Natural killer cell (primary cell): ENCODE measurements at regions not wholly inside any gene's neighbourhood (a gene's known extent, or its start where the extent isn't known, plus 50 kb on each side); places are given as distances from the start of the nearest gene placed in this dataset.

Source experiments
- ATAC-seq, 3 donors: fragments of 150-1000 bp in 2 of 3; fragments of 200-7000 bp in 1 of 3; cut with Tn5 transposase; 1 replicate in 1 of 3; 2 replicates in 2 of 3; pipeline ENCODE4 v1.10.0; 2021; ENCODE audit warnings: mild to moderate bottlenecking in 2 of 3, moderate library complexity in 2 of 3
- DNase-seq, 2 donors: peaks; one replicate each; pipeline versions ENCODE4 v3.0.0 to v3.0.0-alpha.2; 2013 to 2021; ENCODE audit warnings: mixed read lengths in 1 of 2
- H3K27ac ChIP-seq: one replicate; pipeline ENCODE4 v1.5.1; 2013; ENCODE audit warnings: mild to moderate bottlenecking, low read length
- H3K27me3 ChIP-seq: one replicate; pipeline ENCODE4 v1.6.1; 2013; ENCODE audit warnings: low read length; ENCODE audit not compliant: control insufficient read depth, insufficient read depth
- H3K36me3 ChIP-seq: one replicate; pipeline ENCODE4 v1.6.1; 2013; ENCODE audit warnings: low read length; ENCODE audit not compliant: control insufficient read depth, insufficient read depth
- H3K4me1 ChIP-seq: one replicate; pipeline ENCODE4 v1.6.1; 2013; ENCODE audit warnings: low read length; ENCODE audit not compliant: control insufficient read depth, insufficient read depth
- H3K4me3 ChIP-seq: one replicate; pipeline ENCODE4 v1.5.1; 2013; ENCODE audit warnings: low read length
- H3K9me3 ChIP-seq: one replicate; pipeline ENCODE4 v1.6.1; 2013; ENCODE audit warnings: low read length; ENCODE audit not compliant: control insufficient read depth, insufficient read depth
- H3K27ac Mint-ChIP-seq, 2 donors: one replicate each; pipeline ENCODE4 v1.8.0; 2022; ENCODE audit warnings: mild to moderate bottlenecking in 2 of 2, mixed read lengths in 2 of 2, moderate library complexity in 1 of 2
- H3K27me3 Mint-ChIP-seq, 2 donors: one replicate each; pipeline ENCODE4 v1.8.0; 2022; ENCODE audit warnings: low read depth in 2 of 2, mixed read lengths in 2 of 2
- H3K36me3 Mint-ChIP-seq: one replicate; pipeline ENCODE4 v1.8.0; 2022; ENCODE audit warnings: mixed read lengths
- H3K4me1 Mint-ChIP-seq, 2 donors: one replicate each; pipeline ENCODE4 v1.8.0; 2022; ENCODE audit warnings: mixed read lengths in 2 of 2
- H3K4me3 Mint-ChIP-seq: one replicate; pipeline ENCODE4 v1.8.0; 2022; ENCODE audit warnings: mild to moderate bottlenecking, moderate library complexity, mixed read lengths
- H3K9me3 Mint-ChIP-seq, 2 donors: one replicate each; pipeline ENCODE4 v1.8.0; 2022; ENCODE audit warnings: mixed read lengths in 2 of 2
- WGBS: methylation state at CpG from one replicate; pipeline ENCODE4 v1.1.7; 2013; ENCODE audit warnings: missing lambda C conversion rate; ENCODE audit not compliant: insufficient coverage; 5-methylcytosine and 5-hydroxymethylcytosine counted together
- intact Hi-C: fragments of 100-400 bp; cut with micrococcal nuclease; formaldehyde crosslinking; loops from one replicate; pipeline ENCODE4 v1.14.2; 2022
- TF ChIP-seq, protein P1 (sequence below): fragments of 200-600 bp; IDR thresholded peaks from one replicate; pipeline ENCODE4 v1.8.0; 2022; ENCODE audit warnings: antibody characterized with exemption

DNA sequence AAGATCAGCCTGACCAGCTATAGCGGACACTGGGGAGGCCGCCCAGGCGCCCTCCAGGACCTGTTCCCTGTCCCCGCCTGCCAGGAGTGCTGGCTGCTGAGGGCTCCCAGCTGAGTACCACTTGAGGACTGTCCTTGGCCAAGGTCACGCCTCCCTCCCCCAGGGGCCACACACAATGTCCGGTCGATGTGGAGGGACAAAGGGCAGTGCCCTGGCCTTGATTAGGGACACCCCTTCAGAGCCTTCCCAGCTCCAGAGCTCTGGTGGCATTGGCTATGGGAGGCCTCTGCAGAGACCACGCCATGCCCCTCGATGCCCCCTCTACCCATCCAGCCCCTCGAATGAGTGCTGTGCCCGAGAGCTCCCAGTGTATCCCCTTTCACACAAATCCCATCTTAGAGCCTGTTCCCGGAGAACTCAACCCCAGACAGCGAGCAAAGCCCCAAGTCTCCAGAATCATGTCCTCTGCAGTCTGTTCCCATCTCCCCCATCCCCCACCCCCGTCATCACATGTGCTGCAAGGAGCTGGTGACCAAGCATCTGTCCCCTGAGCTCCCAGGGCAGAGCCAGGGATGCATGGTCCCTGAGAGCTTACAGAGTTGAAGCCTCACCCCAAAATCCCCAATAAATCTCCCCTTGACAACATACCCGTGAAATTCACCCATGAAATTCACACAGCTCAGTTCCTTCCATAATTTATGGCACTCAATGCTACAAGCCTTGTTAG, 158.9 kb downstream of the NUP210 start:
- ATAC-seq: no peak
- DNase-seq: no peak
- H3K9me3 Mint-ChIP-seq: no peaks in the 10 kb centered on the region
- no peaks in the 10 kb centered on the region for H3K36me3 ChIP-seq
- peaks cover 6 to 8% of the 10 kb centered on the region in 2 donors for H3K4me1 Mint-ChIP-seq
- WGBS: 87% methylated on average over 15 of the region's 15 CpGs
- no peak overlapping the region for H3K27ac Mint-ChIP-seq
- H3K27me3 ChIP-seq: no peaks in the 10 kb centered on the region
- intact Hi-C loops: no loop called here
- peaks cover 10% of the 10 kb centered on the region for H3K4me1 ChIP-seq
- no peaks in the 10 kb centered on the region for H3K36me3 Mint-ChIP-seq
- H3K27ac ChIP-seq: no peak overlapping the region
- no peak overlapping the region for H3K4me3 ChIP-seq
- peaks cover 12 to 14% of the 10 kb centered on the region in 2 donors for H3K27me3 Mint-ChIP-seq
- H3K9me3 ChIP-seq: peaks cover 3% of the 10 kb centered on the region
- H3K4me3 Mint-ChIP-seq: no peak overlapping the region
- TF ChIP-seq, protein P1, sequence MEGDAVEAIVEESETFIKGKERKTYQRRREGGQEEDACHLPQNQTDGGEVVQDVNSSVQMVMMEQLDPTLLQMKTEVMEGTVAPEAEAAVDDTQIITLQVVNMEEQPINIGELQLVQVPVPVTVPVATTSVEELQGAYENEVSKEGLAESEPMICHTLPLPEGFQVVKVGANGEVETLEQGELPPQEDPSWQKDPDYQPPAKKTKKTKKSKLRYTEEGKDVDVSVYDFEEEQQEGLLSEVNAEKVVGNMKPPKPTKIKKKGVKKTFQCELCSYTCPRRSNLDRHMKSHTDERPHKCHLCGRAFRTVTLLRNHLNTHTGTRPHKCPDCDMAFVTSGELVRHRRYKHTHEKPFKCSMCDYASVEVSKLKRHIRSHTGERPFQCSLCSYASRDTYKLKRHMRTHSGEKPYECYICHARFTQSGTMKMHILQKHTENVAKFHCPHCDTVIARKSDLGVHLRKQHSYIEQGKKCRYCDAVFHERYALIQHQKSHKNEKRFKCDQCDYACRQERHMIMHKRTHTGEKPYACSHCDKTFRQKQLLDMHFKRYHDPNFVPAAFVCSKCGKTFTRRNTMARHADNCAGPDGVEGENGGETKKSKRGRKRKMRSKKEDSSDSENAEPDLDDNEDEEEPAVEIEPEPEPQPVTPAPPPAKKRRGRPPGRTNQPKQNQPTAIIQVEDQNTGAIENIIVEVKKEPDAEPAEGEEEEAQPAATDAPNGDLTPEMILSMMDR: no peak

DNA sequence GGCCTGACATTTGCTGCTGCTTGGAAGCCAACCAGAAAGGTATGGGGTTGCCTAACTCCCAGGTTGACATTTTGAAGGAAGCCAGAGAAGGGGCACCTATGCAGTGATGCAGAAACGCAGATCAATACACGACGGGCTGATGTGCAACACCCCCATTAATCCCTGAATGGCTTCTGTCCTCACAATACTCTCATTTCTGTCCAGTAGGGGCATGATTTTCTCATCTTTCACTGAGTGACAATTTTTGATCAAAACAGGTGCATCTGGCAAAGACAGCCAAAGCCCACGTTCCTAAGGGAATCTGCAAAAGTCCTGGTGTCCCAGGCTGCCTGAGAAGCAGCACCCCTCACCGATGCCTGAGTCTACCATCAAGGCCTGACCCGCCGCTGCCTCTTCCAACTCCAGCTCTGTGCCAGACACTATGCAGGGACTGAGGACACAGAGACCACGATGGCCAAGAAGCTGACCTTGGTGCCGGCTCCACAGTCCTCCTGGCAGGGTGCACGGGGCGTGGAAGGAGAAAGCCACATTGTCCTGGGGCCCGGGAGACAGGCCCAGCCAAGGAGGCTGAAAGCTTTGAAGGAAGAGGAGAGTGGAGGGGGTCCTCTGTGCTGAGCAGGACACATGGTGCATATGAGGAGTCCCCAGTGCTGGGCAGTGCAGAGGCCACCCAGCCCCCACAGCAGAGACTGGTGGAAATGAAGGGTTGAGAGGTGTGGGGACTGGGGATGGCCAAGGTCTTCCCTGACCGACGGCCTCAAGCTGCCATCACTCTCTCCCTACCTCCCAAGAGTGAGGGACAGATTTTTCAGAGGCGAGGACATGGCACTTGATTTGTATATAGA, 159.6 kb downstream of the NUP210 start:
- Histone ChIP-seq H3K4me3 (no peak overlapping the region), H3K27ac (no peak overlapping the region), H3K36me3 (no peaks in the 10 kb centered on the region), H3K4me1 (peaks cover 10% of the 10 kb centered on the region), H3K9me3 (peaks cover 2% of the 10 kb centered on the region), H3K27me3 (no peaks in the 10 kb centered on the region)
- Mint-ChIP-seq H3K36me3 (no peaks in the 10 kb centered on the region), H3K27me3 (peaks cover 6 to 7% of the 10 kb centered on the region in 2 donors), H3K4me1 (peaks cover 6 to 8% of the 10 kb centered on the region in 2 donors), H3K27ac (no peak overlapping the region), H3K4me3 (no peak overlapping the region), H3K9me3 (no peaks in the 10 kb centered on the region)
- DNase-seq: no peak
- no peak for ATAC-seq
- TF ChIP-seq, protein P1: no peak
- WGBS: 85% methylated on average over 13 of the region's 15 CpGs
- intact Hi-C loops: no loop called here

- Histone ChIP-seq H3K9me3 (no peaks in the 10 kb centered on the region), H3K27ac (no peak overlapping the region), H3K4me1 (peaks cover 10% of the 10 kb centered on the region), H3K4me3 (no peak overlapping the region), H3K27me3 (no peaks in the 10 kb centered on the region), H3K36me3 (no peaks in the 10 kb centered on the region)
- intact Hi-C loops: no loop called here
- TF ChIP-seq, protein P1: no peak
- ATAC-seq (no peak), DNase-seq (no peak)
- no peak overlapping the region for H3K4me3 Mint-ChIP-seq
- H3K9me3 Mint-ChIP-seq: no peaks in the 10 kb centered on the region
- 54% methylated on average over 3 of the region's 5 CpGs for WGBS
- H3K27ac Mint-ChIP-seq: no peak overlapping the region
- H3K27me3 Mint-ChIP-seq: peaks cover 0 to 7% of the 10 kb centered on the region in 2 donors
- H3K4me1 Mint-ChIP-seq: peaks cover 6 to 8% of the 10 kb centered on the region in 2 donors
- no peaks in the 10 kb centered on the region for H3K36me3 Mint-ChIP-seq
Observed at GRCh38 chr3:13259831-13260230, 160.3 kb downstream of the NUP210 start.
